ENCODE measurements at regions not wholly inside any gene's neighbourhood (a gene's known extent, or its start where the extent isn't known, plus 50 kb on each side); places are given as distances from the start of the nearest gene placed in this dataset.

- FAIRE-seq = no peak
Observed at GRCh38 chr1:209046935-209047334, 536.6 kb upstream of the CAMK1G start.

- no peak for FAIRE-seq
Observed at GRCh38 chr1:209048941-209049669, 534.4 kb upstream of the CAMK1G start.

- FAIRE-seq = no peak
Observed at GRCh38 chr1:209051570-209051969, 531.9 kb upstream of the CAMK1G start.

- no peak for FAIRE-seq
Observed at GRCh38 chr1:209053587-209053986, 529.9 kb upstream of the CAMK1G start.

GRCh38 chr1:209057083-209057482 lies 526.4 kb upstream of the CAMK1G start:
- no peak for FAIRE-seq

GRCh38 chr1:209057901-209058300 lies 525.6 kb upstream of the CAMK1G start:
- FAIRE-seq = no peak

GRCh38 chr1:209059376-209059775 lies 524.1 kb upstream of the CAMK1G start:
- no peak for FAIRE-seq

GRCh38 chr1:209059981-209060380 lies 523.5 kb upstream of the CAMK1G start:
- FAIRE-seq = no peak

GRCh38 chr1:209062081-209062620 lies 521.4 kb upstream of the CAMK1G start:
- FAIRE-seq = no peak

- no peak for FAIRE-seq
Observed at GRCh38 chr1:209062863-209063262, 520.7 kb upstream of the CAMK1G start.

GRCh38 chr1:209063767-209064659 lies 519.5 kb upstream of the CAMK1G start:
- FAIRE-seq = no peak

GRCh38 chr1:209064850-209065706 lies 518.4 kb upstream of the CAMK1G start:
- FAIRE-seq = no peak

GRCh38 chr1:209072481-209072880 lies 511.0 kb upstream of the CAMK1G start:
- FAIRE-seq = no peak

GRCh38 chr1:209073879-209074278 lies 509.6 kb upstream of the CAMK1G start:
- no peak for FAIRE-seq

- FAIRE-seq = no peak
Observed at GRCh38 chr1:209074575-209075250, 508.8 kb upstream of the CAMK1G start.

GRCh38 chr1:209076688-209077087 lies 506.8 kb upstream of the CAMK1G start:
- no peak for FAIRE-seq

GRCh38 chr1:209080170-209080781 lies 503.2 kb upstream of the CAMK1G start:
- FAIRE-seq = no peak

- no peak for FAIRE-seq
Observed at GRCh38 chr1:209086486-209087192, 496.9 kb upstream of the CAMK1G start.

GRCh38 chr1:209094384-209094783 lies 489.1 kb upstream of the CAMK1G start:
- FAIRE-seq = no peak

- FAIRE-seq = no peak
Observed at GRCh38 chr1:209095627-209096595, 487.6 kb upstream of the CAMK1G start.
